ENCODE measurements at regions not wholly inside any gene's neighbourhood (a gene's known extent, or its start where the extent isn't known, plus 50 kb on each side); places are given as distances from the start of the nearest gene placed in this dataset.

DNA sequence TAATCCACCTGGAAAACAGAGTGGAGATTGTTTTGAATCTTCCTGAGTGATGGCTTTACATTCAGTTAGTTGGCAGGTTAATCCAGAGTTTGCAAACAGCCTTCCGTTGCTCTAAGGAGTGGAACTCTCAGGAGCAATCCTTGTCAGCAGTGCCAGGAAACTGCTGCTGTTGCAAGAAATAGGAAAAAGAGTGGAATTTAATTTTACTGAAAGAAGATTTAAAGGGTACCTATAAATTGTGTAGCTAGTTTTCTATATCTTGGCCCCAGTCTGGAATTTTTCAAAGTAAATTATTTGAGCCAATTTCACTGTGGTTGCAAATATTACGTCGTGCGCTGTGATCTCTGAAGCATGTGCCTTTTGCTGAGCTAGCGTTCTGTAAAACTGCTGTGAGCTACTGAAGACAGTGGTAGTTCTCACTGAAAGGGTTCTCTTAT, 55.5 kb upstream of the SLC5A12 start:
- DNase-seq (ENCODE audit: low read depth), result no peak

GRCh38 chr11:26778000-26778757, 56.3 kb upstream of the SLC5A12 start:
- peak; percentile 70 for DNase-seq (ENCODE audit: low read depth)

GRCh38 chr11:26779074-26779865, 57.4 kb upstream of the SLC5A12 start:
- no peak for DNase-seq (ENCODE audit: low read depth)

DNA sequence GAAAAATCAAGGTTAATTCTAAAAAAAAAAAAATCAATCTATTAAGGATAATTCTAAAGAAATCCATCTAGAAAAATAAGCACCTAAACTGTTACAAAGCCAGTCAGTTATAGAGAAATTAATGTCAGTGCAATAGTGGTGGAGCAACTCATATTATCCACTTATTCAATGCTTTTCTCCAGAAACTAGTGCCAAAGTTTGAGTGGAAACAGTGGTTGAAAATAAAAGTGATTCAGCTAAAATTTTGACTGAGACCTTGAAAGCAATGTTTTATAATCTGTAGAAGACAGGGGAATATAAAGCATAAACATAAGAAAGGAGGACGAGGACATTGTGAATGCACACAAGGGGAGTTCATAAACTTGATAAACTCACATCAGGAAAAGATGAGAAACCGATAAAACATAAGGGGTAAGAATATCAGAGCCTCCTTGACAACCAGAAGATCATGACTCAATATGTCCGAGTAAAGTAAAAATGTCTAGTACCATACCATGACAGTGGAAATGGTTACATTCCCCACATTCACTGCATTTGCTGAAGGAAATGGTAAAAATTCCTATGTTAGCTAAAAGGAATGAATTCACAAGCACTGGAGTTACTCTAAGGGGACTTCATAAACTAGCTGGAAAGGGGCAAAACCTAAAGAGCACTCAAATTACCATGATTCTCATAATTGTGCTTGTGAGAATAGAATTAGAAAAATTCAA, 58.7 kb upstream of the SLC5A12 start:
- DNase-seq (ENCODE audit: low read depth), result peak; percentile 11

- no peak for DNase-seq (ENCODE audit: low read depth)
Measured at GRCh38 chr11:26782220-26782965, 60.5 kb upstream of the SLC5A12 start.

- no peak for DNase-seq (ENCODE audit: low read depth)
Measured at GRCh38 chr11:26783997-26784396, 62.1 kb upstream of the SLC5A12 start.

- no peak for DNase-seq (ENCODE audit: low read depth)
Measured at GRCh38 chr11:26790738-26791137, 68.9 kb upstream of the SLC5A12 start.

DNA sequence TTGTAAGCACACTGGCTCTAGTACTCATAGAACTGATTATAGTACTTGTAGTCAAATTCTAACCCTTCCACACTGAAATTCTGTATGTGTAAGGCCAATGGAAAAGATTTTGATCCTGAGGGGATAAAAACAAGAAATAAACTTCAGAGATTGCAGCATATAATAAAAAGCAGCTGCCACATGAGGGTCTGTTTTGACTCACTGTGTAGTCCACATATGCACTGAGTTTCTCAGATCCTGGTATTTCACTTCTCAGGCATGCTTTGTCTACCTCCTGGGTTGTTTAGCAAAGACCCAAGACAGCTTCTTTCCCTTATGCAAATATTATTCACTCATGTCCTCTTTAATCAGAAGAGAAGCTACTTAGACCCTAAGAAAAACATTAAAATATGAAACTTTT, 71.1 kb upstream of the SLC5A12 start:
- DNase-seq (ENCODE audit: low read depth), result no peak

- no peak for DNase-seq (ENCODE audit: low read depth)
Measured at GRCh38 chr11:26793487-26793886, 71.6 kb upstream of the SLC5A12 start.

- no peak for DNase-seq (ENCODE audit: low read depth)
Measured at GRCh38 chr11:26801601-26802000, 79.7 kb upstream of the SLC5A12 start.

DNA sequence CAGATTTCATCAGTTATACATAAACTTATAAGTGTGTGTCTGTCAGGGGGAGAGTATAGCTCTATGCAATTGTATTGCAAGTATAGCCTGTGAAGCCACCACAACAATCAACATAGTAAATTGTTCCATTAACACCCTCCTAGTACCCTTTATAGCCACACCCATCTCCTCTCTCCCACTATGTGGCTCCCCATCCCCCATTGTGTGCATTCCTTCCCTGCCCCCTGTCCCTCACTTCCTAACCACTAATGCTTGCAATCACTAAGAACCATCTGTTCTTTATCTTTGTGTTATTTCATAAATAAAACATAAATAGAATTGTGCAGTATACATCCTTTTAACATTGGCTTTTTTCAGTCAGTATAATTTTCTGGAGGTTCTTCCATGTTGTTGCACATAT, 83.1 kb upstream of the SLC5A12 start:
- no peak for DNase-seq (ENCODE audit: low read depth)

- DNase-seq (ENCODE audit: low read depth), result peak; percentile 71
Measured at GRCh38 chr11:26806219-26806618, 84.4 kb upstream of the SLC5A12 start.

DNA sequence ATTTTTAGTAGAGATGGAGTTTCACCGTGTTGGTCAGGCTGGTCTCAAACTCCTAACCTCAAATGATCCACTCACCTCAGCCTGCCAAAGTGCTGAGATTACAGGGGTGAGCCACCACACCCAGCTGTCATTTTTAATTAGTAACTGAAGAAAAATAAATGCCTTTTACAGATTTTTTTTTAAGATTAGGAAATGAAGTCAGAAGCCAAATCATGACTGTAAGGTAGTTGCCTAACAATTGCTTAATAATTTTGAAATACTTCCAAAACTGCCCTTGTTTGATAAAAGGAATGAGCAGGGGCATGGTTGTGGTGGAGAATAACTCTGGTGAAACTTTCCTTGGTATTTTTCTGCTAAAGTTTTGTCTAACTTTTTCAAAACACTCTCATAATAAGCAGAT, 98.9 kb upstream of the SLC5A12 start:
- DNase-seq (ENCODE audit: low read depth), result peak; percentile 72

GRCh38 chr11:26823963-26824362, 102.1 kb upstream of the SLC5A12 start:
- no peak for DNase-seq (ENCODE audit: low read depth)

- DNase-seq (ENCODE audit: low read depth), result no peak
Measured at GRCh38 chr11:26827567-26828081, 105.8 kb upstream of the SLC5A12 start.

GRCh38 chr11:26828288-26828687, 106.4 kb upstream of the SLC5A12 start:
- DNase-seq (ENCODE audit: low read depth), result no peak

- DNase-seq (ENCODE audit: low read depth), result no peak
Measured at GRCh38 chr11:26830218-26830617, 108.4 kb upstream of the SLC5A12 start.

DNA sequence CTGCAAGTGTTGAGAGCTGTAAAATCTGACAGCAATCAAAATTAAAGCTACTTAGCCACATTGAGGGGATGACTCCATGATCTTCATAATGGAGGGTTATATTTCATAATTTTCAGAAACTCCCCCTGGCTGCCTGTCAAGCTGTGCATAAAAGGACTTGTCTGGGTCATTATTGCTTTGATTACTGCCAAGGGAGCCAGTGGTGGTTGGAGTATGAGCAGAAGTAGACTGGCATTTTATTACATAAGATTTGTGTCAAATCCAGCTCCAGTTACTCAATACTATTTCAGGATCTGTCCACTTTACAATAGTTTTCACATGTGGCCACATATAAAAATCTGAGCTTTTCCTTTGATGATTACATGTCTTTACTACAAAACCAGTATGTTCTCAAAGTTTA, 108.9 kb upstream of the SLC5A12 start:
- peak; percentile 40 for DNase-seq (ENCODE audit: low read depth)

- no peak for DNase-seq (ENCODE audit: low read depth)
Measured at GRCh38 chr11:26834601-26835000, 112.7 kb upstream of the SLC5A12 start.

- no peak for DNase-seq (ENCODE audit: low read depth)
Measured at GRCh38 chr11:26835611-26836010, 113.8 kb upstream of the SLC5A12 start.

GRCh38 chr11:26837154-26837553, 115.3 kb upstream of the SLC5A12 start:
- DNase-seq (ENCODE audit: low read depth), result no peak

Measured in stromal cell of bone marrow (primary cell).